Vagina (tissue), 2 donors: ENCODE measurements at regions not wholly inside any gene's neighbourhood (a gene's known extent, or its start where the extent isn't known, plus 50 kb on each side); places are given as distances from the start of the nearest gene placed in this dataset.

Experiments used
- DNase-seq, 2 donors: peaks; one replicate each; pipeline ENCODE4 v3.0.0-alpha.2; 2017; ENCODE audit errors: extremely low spot score in 2 of 2
- H3K27ac ChIP-seq: fragments of 200-600 bp; sonication (generic); one replicate; pipeline ENCODE4 v1.5.1; 2019
- H3K27me3 ChIP-seq: fragments of 200-600 bp; sonication (generic); one replicate; pipeline ENCODE4 v1.5.1; 2019
- H3K36me3 ChIP-seq, 2 donors: fragments of 200-600 bp; sonication (generic); one replicate each; pipeline ENCODE4 v1.5.1; 2017 to 2019
- H3K4me1 ChIP-seq: fragments of 200-600 bp; sonication (generic); one replicate; pipeline ENCODE4 v1.5.1; 2019
- H3K4me3 ChIP-seq, 2 donors: fragments of 200-600 bp; sonication (generic); 1 replicate in 1 of 2; 2 replicates in 1 of 2; pipeline ENCODE4 v1.5.1; 2016 to 2019
- H3K9me3 ChIP-seq: fragments of 200-600 bp; sonication (generic); one replicate; pipeline ENCODE4 v1.5.1; 2019
- CTCF ChIP-seq, 3 experiments: fragments of 450-650 bp in 2 of 3; fragments of 200-600 bp in 1 of 3; sonication (generic) in 1 of 3; IDR thresholded peaks; one replicate each; pipeline ENCODE4 v1.5.1; 2017 to 2019; ENCODE audit warnings: antibody characterized with exemption in 3 of 3, mild to moderate bottlenecking in 2 of 3, moderate library complexity in 2 of 3
- POLR2A ChIP-seq, 2 donors: fragments of 450-650 bp; IDR thresholded peaks; one replicate each; pipeline ENCODE4 v1.6.1; 2017; ENCODE audit warnings: antibody characterized with exemption in 2 of 2, mild to moderate bottlenecking in 2 of 2, moderate library complexity in 2 of 2
- POLR2AphosphoS5 ChIP-seq, 2 donors: sonication (generic); formaldehyde crosslinking; IDR thresholded peaks; one replicate each; pipeline ENCODE4 v1.9.0; 2017; ENCODE audit warnings: antibody characterized with exemption in 2 of 2, mild to moderate bottlenecking in 2 of 2, low read depth in 1 of 2; ENCODE audit not compliant: insufficient read depth in 1 of 2
- intact Hi-C: fragments of 100-400 bp; cut with DNase I; formaldehyde crosslinking; loops from one replicate; pipeline ENCODE4 v1.15.1; 2023

- Histone ChIP-seq H3K4me3 (no peak overlapping the region), H3K27ac (no peak overlapping the region), H3K27me3 (no peaks in the 10 kb centered on the region), H3K4me1 (no peaks in the 10 kb centered on the region), H3K36me3 (no peaks in the 10 kb centered on the region), H3K9me3 (no peaks in the 10 kb centered on the region)
- intact Hi-C loops = no loop called here
- TF ChIP-seq POLR2AphosphoS5 (IDR thresholded peaks at IDR 0.05; ENCODE audit: insufficient read depth in 1 of 2, low read depth in 1 of 2) (no peak), POLR2A (IDR thresholded peaks at IDR 0.05) (no peak), CTCF (IDR thresholded peaks at IDR 0.05) (no peak)
- no peak for DNase-seq
Measured at GRCh38 chr3:157794771-157795170, 291.6 kb upstream of the VEPH1 start.

DNA sequence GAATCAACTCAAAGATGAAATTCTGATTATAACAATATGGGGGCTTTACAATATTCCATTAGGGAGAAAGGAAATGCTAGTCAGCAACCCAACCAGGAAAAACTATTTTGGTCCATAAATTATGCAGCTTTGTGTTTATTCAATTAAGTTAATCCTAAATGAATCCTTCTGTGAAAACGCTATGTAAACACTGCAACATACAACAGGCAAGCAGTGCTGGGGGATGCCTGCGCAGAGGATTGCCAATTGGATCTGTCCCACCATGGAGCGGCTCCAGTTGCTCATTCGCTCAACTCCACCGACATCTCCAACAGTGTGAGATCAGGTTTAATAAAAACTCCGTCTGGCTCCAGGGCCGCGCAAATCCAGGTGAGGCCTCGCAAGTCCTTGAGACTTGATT, 290.5 kb upstream of the VEPH1 start:
- no peaks in the 10 kb centered on the region for H3K27me3 ChIP-seq
- no peak for DNase-seq
- TF ChIP-seq POLR2A (IDR thresholded peaks at IDR 0.05) (no peak), CTCF (IDR thresholded peaks at IDR 0.05) (no peak), POLR2AphosphoS5 (IDR thresholded peaks at IDR 0.05; ENCODE audit: insufficient read depth in 1 of 2, low read depth in 1 of 2) (no peak)
- no peaks in the 10 kb centered on the region for H3K4me1 ChIP-seq
- H3K36me3 ChIP-seq = no peaks in the 10 kb centered on the region
- no peak overlapping the region for H3K27ac ChIP-seq
- intact Hi-C loops = no loop called here
- H3K9me3 ChIP-seq = no peaks in the 10 kb centered on the region
- no peak overlapping the region for H3K4me3 ChIP-seq

GRCh38 chr3:157789162-157789561, 285.9 kb upstream of the VEPH1 start:
- DNase-seq = no peak
- Histone ChIP-seq H3K27ac (no peak overlapping the region), H3K4me3 (no peak overlapping the region), H3K36me3 (no peaks in the 10 kb centered on the region), H3K27me3 (no peaks in the 10 kb centered on the region), H3K9me3 (no peaks in the 10 kb centered on the region), H3K4me1 (peaks cover 21% of the 10 kb centered on the region)
- intact Hi-C loops = no loop called here
- TF ChIP-seq CTCF (IDR thresholded peaks at IDR 0.05) (no peak), POLR2AphosphoS5 (IDR thresholded peaks at IDR 0.05; ENCODE audit: insufficient read depth in 1 of 2, low read depth in 1 of 2) (no peak)

DNA sequence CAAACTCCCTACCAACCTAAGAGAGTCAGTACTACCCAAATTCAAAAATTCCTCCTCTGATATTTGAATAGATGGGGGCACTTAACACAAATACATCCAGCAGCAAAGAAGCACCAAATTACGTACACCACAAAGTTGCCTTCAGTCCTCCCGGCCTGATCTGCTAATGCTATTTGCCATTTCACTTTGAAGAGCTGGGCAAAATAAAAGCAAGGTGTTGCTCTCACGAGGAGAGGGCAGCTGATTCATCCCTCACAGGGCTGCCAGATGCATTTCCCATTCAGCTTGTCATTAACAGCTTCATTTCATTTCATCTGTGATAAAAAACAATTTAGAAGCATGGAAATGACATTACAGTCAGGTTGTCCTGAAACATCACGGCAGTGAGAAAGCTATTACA, 283.4 kb upstream of the VEPH1 start:
- DNase-seq = no peak
- intact Hi-C loops = no loop called here

GRCh38 chr3:157786211-157786610, 283.0 kb upstream of the VEPH1 start:
- DNase-seq = no peak
- H3K27me3 ChIP-seq = no peaks in the 10 kb centered on the region
- intact Hi-C loops = no loop called here
- TF ChIP-seq CTCF (IDR thresholded peaks at IDR 0.05) (no peak), POLR2AphosphoS5 (IDR thresholded peaks at IDR 0.05; ENCODE audit: insufficient read depth in 1 of 2, low read depth in 1 of 2) (no peak), POLR2A (IDR thresholded peaks at IDR 0.05) (no peak)
- H3K27ac ChIP-seq = no peak overlapping the region
- H3K9me3 ChIP-seq = no peaks in the 10 kb centered on the region
- H3K4me1 ChIP-seq = peaks cover 21% of the 10 kb centered on the region
- no peak overlapping the region for H3K4me3 ChIP-seq
- H3K36me3 ChIP-seq = no peaks in the 10 kb centered on the region

More for the DNA sequence above, 283.4 kb upstream of the VEPH1 start:
- peaks cover 21% of the 10 kb centered on the region for H3K4me1 ChIP-seq
- no peaks in the 10 kb centered on the region for H3K36me3 ChIP-seq
- no peaks in the 10 kb centered on the region for H3K27me3 ChIP-seq
- H3K4me3 ChIP-seq = no peak overlapping the region
- no peaks in the 10 kb centered on the region for H3K9me3 ChIP-seq
- no peak overlapping the region for H3K27ac ChIP-seq
- TF ChIP-seq POLR2AphosphoS5 (IDR thresholded peaks at IDR 0.05; ENCODE audit: insufficient read depth in 1 of 2, low read depth in 1 of 2) (no peak), POLR2A (IDR thresholded peaks at IDR 0.05) (no peak), CTCF (IDR thresholded peaks at IDR 0.05) (no peak)
